Stimulated activated CD4-positive, alpha-beta T cell treated with anti-CD3 and anti-CD28 coated beads, TNF-alpha, amount 100 ng/mL, for 4 hours (primary cell): ENCODE measurements at regions not wholly inside any gene's neighbourhood (a gene's known extent, or its start where the extent isn't known, plus 50 kb on each side); places are given as distances from the start of the nearest gene placed in this dataset.
"Not testable (repeated sequence)": the region's sequence is repeated elsewhere in the genome, so short reads cannot be mapped to it uniquely, and the experiment has no call there.

Experiments
- DNase-seq, 3 experiments: peaks; one replicate each; pipeline ENCODE4 v3.0.0-alpha.2; 2020; ENCODE audit warnings: low read depth in 3 of 3

- DNase-seq, result no peak
Measured at GRCh38 chrX:115968436-115969252, 201.9 kb upstream of the AGTR2 start.

DNA sequence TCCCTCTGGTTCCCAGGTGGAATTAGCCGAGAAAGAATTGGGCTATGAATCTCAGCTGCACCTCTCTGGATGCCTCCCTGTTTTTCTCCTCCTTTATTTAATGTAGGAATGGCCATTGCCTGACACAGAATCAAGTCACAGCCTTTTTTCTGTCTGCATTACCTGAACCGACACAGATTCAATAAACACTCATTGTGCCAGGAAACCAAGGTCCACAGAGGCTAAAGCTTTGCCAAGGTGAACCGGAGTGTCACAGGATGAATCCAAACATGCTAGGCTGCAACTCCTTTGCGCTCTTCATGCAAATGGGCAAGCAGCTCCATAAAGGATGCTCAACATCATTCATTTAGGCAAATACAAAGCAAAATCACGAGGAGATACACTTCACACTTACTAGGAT lies 199.8 kb upstream of the AGTR2 start:
- no peak for DNase-seq

DNA sequence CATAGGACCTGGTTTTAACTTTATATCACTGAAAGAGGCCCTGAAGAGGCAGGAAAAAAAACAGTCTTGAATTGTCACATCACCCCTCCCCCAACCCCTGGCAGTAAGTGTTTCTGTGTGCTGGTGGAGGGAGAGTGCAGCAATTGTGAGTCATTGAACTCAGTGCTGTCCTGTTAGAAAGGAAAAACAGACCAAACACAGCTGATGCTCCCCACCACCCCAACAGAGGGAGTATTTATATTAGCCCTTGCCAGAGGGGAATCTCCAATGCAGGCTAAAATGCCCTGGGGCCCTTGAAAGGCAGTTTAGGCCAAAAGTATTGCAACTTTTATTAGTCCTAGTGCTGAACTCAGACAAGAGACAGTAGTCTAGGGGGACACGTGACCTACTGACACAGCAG lies 197.8 kb upstream of the AGTR2 start:
- no peak for DNase-seq

GRCh38 chrX:115978068-115978467 lies 192.5 kb upstream of the AGTR2 start:
- no peak for DNase-seq

DNA sequence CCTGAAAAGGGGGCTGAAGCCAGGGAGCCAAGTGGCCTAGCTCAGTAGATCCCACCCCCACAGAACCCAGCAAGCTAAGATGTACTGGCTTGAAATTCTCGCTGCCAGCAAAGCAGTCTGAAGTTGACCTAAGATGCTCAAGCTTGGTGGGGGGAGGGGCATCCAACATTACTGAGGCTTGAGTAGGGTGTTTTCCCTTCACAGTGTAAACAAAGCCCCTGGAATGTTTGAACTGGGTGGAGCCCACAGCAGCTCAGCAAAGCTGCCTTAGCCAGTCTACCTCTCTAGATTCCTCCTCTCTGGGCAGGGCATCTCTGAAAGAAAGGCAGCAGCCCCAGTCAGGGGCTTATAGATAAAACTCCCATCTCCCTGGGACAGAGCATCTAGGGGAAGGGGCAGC lies 187.4 kb upstream of the AGTR2 start:
- not testable (repeated sequence) for DNase-seq

GRCh38 chrX:115987464-115987863 lies 183.1 kb upstream of the AGTR2 start:
- not testable (repeated sequence) for DNase-seq

- DNase-seq, result no peak
Measured at GRCh38 chrX:115988825-115989224, 181.7 kb upstream of the AGTR2 start.

- no peak for DNase-seq
Measured at GRCh38 chrX:115989686-115990085, 180.9 kb upstream of the AGTR2 start.

DNA sequence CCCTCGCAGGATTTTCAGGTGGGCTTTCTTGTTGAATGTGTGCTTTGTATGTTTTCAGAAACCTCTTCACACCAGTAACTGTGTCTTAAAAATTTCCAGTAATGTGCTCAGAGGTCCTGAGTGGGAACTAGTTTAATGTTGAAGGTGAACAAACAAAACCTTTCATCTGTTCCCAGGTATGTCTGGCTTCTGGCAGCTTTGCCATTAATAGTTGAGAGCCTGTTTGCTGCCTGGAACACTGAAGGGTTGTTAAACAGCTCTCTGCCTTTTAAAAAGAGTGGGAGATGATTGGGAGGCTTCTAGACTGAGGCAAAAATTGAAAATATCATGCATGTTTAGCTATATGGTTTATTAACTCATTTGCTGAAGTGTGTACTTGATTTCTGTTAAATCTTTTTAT lies 161.2 kb upstream of the AGTR2 start:
- no peak for DNase-seq

- DNase-seq, result no peak
Measured at GRCh38 chrX:116009861-116010710, 160.5 kb upstream of the AGTR2 start.

GRCh38 chrX:116010939-116011338 lies 159.6 kb upstream of the AGTR2 start:
- DNase-seq, result no peak

- no peak for DNase-seq
Measured at GRCh38 chrX:116031331-116031730, 139.2 kb upstream of the AGTR2 start.
